ENCODE measurements at regions not wholly inside any gene's neighbourhood (a gene's known extent, or its start where the extent isn't known, plus 50 kb on each side); places are given as distances from the start of the nearest gene placed in this dataset.

GRCh38 chr4:57360681-57361080 is 250.5 kb upstream of the IGFBP7 start:
- intact Hi-C loops (cut with DNase I, micrococcal nuclease): no loop called here
- no peak for DNase-seq
- no peak overlapping the region for H3K27ac ChIP-seq (ENCODE audit: low read depth in 1 of 2, low read length in 2 of 2)
- ATAC-seq (ENCODE audit: poor library complexity): no peak
- H3K4me1 ChIP-seq (ENCODE audit: insufficient read depth, low read length): no peaks in the 10 kb centered on the region
- no peak overlapping the region for H3K27ac Mint-ChIP-seq
- no peak overlapping the region for H3K4me3 Mint-ChIP-seq
- CTCF ChIA-PET: no interaction called here
- no peaks in the 10 kb centered on the region for H3K27me3 ChIP-seq (ENCODE audit: control insufficient read depth in 1 of 2, insufficient read depth in 2 of 2, low read length in 2 of 2)
- POLR2A ChIA-PET: no interaction called here
- H3K36me3 Mint-ChIP-seq (ENCODE audit: low read depth): no peaks in the 10 kb centered on the region
- TF ChIP-seq, protein P1, sequence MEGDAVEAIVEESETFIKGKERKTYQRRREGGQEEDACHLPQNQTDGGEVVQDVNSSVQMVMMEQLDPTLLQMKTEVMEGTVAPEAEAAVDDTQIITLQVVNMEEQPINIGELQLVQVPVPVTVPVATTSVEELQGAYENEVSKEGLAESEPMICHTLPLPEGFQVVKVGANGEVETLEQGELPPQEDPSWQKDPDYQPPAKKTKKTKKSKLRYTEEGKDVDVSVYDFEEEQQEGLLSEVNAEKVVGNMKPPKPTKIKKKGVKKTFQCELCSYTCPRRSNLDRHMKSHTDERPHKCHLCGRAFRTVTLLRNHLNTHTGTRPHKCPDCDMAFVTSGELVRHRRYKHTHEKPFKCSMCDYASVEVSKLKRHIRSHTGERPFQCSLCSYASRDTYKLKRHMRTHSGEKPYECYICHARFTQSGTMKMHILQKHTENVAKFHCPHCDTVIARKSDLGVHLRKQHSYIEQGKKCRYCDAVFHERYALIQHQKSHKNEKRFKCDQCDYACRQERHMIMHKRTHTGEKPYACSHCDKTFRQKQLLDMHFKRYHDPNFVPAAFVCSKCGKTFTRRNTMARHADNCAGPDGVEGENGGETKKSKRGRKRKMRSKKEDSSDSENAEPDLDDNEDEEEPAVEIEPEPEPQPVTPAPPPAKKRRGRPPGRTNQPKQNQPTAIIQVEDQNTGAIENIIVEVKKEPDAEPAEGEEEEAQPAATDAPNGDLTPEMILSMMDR (IDR thresholded peaks at IDR 0.05): no peak
- no peak overlapping the region for H3K4me3 ChIP-seq (ENCODE audit: low read length)
- no peaks in the 10 kb centered on the region for H3K36me3 ChIP-seq (ENCODE audit: insufficient read depth, low read length)
- H3K27me3 Mint-ChIP-seq: no peaks in the 10 kb centered on the region
- no peaks in the 10 kb centered on the region for H3K9me3 Mint-ChIP-seq
- H3K9me3 ChIP-seq (ENCODE audit: control insufficient read depth in 1 of 2, insufficient read depth in 1 of 2, low read length in 2 of 2): no peaks in the 10 kb centered on the region
- no peaks in the 10 kb centered on the region for H3K4me1 Mint-ChIP-seq (ENCODE audit: low read depth)

- Mint-ChIP-seq H3K36me3 (ENCODE audit: low read depth) (no peaks in the 10 kb centered on the region), H3K9me3 (no peaks in the 10 kb centered on the region), H3K27ac (no peak overlapping the region), H3K27me3 (no peaks in the 10 kb centered on the region), H3K4me1 (ENCODE audit: low read depth) (no peaks in the 10 kb centered on the region), H3K4me3 (no peak overlapping the region)
- Histone ChIP-seq H3K4me1 (ENCODE audit: insufficient read depth, low read length) (no peaks in the 10 kb centered on the region), H3K4me3 (ENCODE audit: low read length) (no peak overlapping the region), H3K9me3 (ENCODE audit: control insufficient read depth in 1 of 2, insufficient read depth in 1 of 2, low read length in 2 of 2) (peaks cover 0 to 10% of the 10 kb centered on the region in 2 experiments), H3K27ac (ENCODE audit: low read depth in 1 of 2, low read length in 2 of 2) (no peak overlapping the region), H3K36me3 (ENCODE audit: insufficient read depth, low read length) (no peaks in the 10 kb centered on the region), H3K27me3 (ENCODE audit: control insufficient read depth in 1 of 2, insufficient read depth in 2 of 2, low read length in 2 of 2) (no peaks in the 10 kb centered on the region)
- POLR2A ChIA-PET: no interaction called here
- TF ChIP-seq, protein P1 (IDR thresholded peaks at IDR 0.05): no peak
- intact Hi-C loops (cut with DNase I, micrococcal nuclease): no loop called here
- no peak for DNase-seq
- CTCF ChIA-PET: no interaction called here
- no peak for ATAC-seq (ENCODE audit: poor library complexity)
Measured at GRCh38 chr4:57355101-57355665, 245.0 kb upstream of the IGFBP7 start.

DNA sequence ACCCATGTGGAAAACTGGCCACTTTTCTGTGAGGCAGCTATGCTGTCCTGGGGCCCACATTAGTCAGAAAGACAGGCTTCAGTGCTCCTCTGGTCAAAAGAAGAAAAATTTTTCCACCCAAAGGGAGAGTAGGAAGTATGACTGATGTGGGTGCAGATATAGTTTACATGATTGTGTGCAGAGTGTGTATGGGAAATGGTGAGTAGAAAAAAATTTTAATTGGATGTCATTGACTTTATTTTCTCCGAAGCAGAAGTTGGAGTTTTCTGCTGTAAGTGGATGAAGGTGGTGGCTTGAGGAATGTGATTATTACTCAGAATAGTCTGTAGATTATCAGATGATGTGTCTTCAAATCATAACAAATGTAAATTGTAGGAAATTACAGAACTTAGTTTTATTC is 241.5 kb upstream of the IGFBP7 start:
- H3K4me3 ChIP-seq (ENCODE audit: low read length): no peak overlapping the region
- no peak overlapping the region for H3K27ac ChIP-seq (ENCODE audit: low read depth in 1 of 2, low read length in 2 of 2)
- Mint-ChIP-seq H3K27me3 (no peaks in the 10 kb centered on the region), H3K4me3 (no peak overlapping the region), H3K9me3 (no peaks in the 10 kb centered on the region), H3K36me3 (ENCODE audit: low read depth) (no peaks in the 10 kb centered on the region), H3K4me1 (ENCODE audit: low read depth) (no peaks in the 10 kb centered on the region), H3K27ac (no peak overlapping the region)
- intact Hi-C loops (cut with DNase I, micrococcal nuclease): no loop called here
- H3K4me1 ChIP-seq (ENCODE audit: insufficient read depth, low read length): no peaks in the 10 kb centered on the region
- DNase-seq (no peak), ATAC-seq (ENCODE audit: poor library complexity) (no peak)
- ChIA-PET CTCF (no interaction called here), POLR2A (no interaction called here)
- H3K9me3 ChIP-seq (ENCODE audit: control insufficient read depth in 1 of 2, insufficient read depth in 1 of 2, low read length in 2 of 2): peaks cover 0 to 10% of the 10 kb centered on the region in 2 experiments
- TF ChIP-seq, protein P1 (IDR thresholded peaks at IDR 0.05): no peak
- no peaks in the 10 kb centered on the region for H3K36me3 ChIP-seq (ENCODE audit: insufficient read depth, low read length)
- no peaks in the 10 kb centered on the region for H3K27me3 ChIP-seq (ENCODE audit: control insufficient read depth in 1 of 2, insufficient read depth in 2 of 2, low read length in 2 of 2)

Data from CD4-positive, alpha-beta T cell (primary cell).